Gastroesophageal sphincter (tissue), 3 donors: ENCODE measurements at regions not wholly inside any gene's neighbourhood (a gene's known extent, or its start where the extent isn't known, plus 50 kb on each side); places are given as distances from the start of the nearest gene placed in this dataset.

ENCODE experiments used
- POLR2A ChIP-seq, 2 donors: fragments of 450-650 bp; IDR thresholded peaks; one replicate each; pipeline ENCODE4 v1.6.1; 2017; ENCODE audit warnings: antibody characterized with exemption in 2 of 2, mild to moderate bottlenecking in 2 of 2, moderate library complexity in 1 of 2
- TF ChIP-seq, protein P1 (sequence below), 4 experiments: fragments of 200-600 bp in 2 of 4; fragments of 450-650 bp in 2 of 4; sonication (generic) in 1 of 4; IDR thresholded peaks; one replicate each; pipeline ENCODE4 v1.5.1; 2017 to 2019; ENCODE audit warnings: antibody characterized with exemption in 4 of 4, mild to moderate bottlenecking in 2 of 4, moderate library complexity in 2 of 4

DNA sequence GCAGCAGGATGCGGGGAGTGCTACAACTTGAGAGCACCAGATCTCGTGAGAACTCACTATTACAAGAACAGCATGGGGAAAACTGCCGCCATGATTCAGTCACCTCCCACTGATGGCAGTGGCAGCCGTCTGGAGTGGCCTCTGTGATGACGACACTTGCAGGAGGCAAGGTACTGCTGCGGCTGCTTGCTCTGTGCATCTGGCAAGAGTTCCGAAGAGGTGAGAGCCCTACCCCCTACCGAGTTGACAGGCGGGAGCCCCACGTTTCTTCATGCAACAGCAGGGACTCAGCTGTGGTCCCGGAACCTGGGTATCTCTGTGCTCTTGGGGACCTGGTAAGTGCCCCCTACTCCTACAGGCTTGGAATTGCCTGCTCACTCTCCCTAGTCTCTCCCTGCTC, 1672.7 kb upstream of the TMEFF2 start:
- TF ChIP-seq, protein P1, sequence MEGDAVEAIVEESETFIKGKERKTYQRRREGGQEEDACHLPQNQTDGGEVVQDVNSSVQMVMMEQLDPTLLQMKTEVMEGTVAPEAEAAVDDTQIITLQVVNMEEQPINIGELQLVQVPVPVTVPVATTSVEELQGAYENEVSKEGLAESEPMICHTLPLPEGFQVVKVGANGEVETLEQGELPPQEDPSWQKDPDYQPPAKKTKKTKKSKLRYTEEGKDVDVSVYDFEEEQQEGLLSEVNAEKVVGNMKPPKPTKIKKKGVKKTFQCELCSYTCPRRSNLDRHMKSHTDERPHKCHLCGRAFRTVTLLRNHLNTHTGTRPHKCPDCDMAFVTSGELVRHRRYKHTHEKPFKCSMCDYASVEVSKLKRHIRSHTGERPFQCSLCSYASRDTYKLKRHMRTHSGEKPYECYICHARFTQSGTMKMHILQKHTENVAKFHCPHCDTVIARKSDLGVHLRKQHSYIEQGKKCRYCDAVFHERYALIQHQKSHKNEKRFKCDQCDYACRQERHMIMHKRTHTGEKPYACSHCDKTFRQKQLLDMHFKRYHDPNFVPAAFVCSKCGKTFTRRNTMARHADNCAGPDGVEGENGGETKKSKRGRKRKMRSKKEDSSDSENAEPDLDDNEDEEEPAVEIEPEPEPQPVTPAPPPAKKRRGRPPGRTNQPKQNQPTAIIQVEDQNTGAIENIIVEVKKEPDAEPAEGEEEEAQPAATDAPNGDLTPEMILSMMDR (IDR thresholded peaks at IDR 0.05): no peak
- no peak for TF ChIP-seq POLR2A (IDR thresholded peaks at IDR 0.05)
